BJ (cell line): ENCODE measurements at regions not wholly inside any gene's neighbourhood (a gene's known extent, or its start where the extent isn't known, plus 50 kb on each side); places are given as distances from the start of the nearest gene placed in this dataset.
A peak's percentile ranks its signal among the peaks of the same experiment; 100 is the strongest.

Experiments used
- CTCF ChIA-PET: fragments of 350-600 bp; formaldehyde crosslinking; extraction: SDS; loops from one replicate; lab custom pipeline; 2021; ENCODE audit warnings: antibody characterized with exemption, inconsistent platforms; lab: Yijun Ruan, JAX
- POLR2A ChIA-PET: fragments of 300-600 bp; sonication (Branson Sonifier 250); formaldehyde crosslinking; extraction: SDS; loops from one replicate; lab custom pipeline; 2021; ENCODE audit warnings: antibody characterized with exemption; lab: Charles Lee
- DNase-seq: peaks from one replicate; pipeline ENCODE4 v3.0.0-alpha.2; 2011; ENCODE audit warnings: low read depth
- H3K27me3 ChIP-seq: 2 replicates; pipeline ENCODE4 v1.6.0; 2011; ENCODE audit warnings: low read length; ENCODE audit not compliant: control insufficient read depth, insufficient read depth
- H3K36me3 ChIP-seq: 2 replicates; pipeline ENCODE4 v1.5.1; 2011; ENCODE audit warnings: low read length; ENCODE audit not compliant: control insufficient read depth, insufficient read depth
- H3K4me3 ChIP-seq: 2 replicates; pipeline ENCODE4 v1.5.1; 2011; ENCODE audit warnings: low read depth, mild to moderate bottlenecking, control low read depth, low read length
- CTCF ChIP-seq: IDR thresholded peaks from 2 replicates; pipeline ENCODE4 v1.5.1; 2011; ENCODE audit warnings: low read depth, mild to moderate bottlenecking, control low read depth, inconsistent platforms, low read length, moderate library complexity; ENCODE audit not compliant: insufficient read depth

GRCh38 chr6:3585320-3585935, 128.6 kb upstream of the SLC22A23 start:
- POLR2A ChIA-PET, result no interaction called here
- TF ChIP-seq CTCF, result no peak
- Histone ChIP-seq H3K27me3 (no peaks in the 10 kb centered on the region), H3K36me3 (no peaks in the 10 kb centered on the region), H3K4me3 (no peak overlapping the region)
- peak; percentile 93 for DNase-seq
- CTCF ChIA-PET, result no interaction called here

DNA sequence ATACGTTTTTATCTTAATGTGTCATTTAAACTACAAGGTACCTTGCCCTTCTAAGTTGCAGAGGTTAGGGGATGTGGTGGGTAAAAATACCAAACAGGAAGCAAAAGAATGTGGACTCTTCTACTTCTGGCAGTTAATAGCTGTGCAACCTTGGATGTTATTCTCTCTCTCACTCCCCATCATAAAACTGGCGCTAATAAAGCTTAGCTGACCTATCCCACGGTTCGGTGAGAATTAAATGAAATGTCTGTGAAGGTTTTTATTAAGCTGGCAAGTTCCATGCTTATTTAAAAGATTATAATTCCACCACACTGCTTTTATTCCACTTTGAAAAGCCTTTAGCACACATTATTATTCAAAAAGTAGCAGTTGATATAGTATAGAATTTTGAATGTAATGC, 127.8 kb upstream of the SLC22A23 start:
- POLR2A ChIA-PET, result no interaction called here
- TF ChIP-seq CTCF, result no peak

DNA sequence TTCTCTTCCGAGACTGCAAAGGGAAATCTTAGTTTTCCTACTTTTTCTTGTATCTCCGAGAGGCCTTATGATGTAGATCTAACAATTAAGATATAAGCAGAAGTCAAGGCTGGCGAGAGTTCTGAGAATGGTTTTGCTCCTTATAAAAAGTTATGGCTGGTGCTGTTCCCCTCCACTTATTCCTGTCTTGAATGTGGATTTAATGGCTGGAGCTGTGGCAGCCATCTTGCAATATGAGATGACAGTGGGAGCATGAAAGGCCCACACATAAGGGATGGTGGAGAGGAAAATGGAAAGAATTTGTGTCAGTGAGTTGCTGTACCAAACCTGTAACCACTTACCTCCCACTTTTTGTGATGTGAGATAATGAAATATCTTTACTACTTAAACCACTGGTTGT, 124.6 kb upstream of the SLC22A23 start:
- ChIA-PET CTCF (no interaction called here), POLR2A (no interaction called here)
- Histone ChIP-seq H3K4me3 (no peak overlapping the region), H3K36me3 (no peaks in the 10 kb centered on the region), H3K27me3 (no peaks in the 10 kb centered on the region)
- DNase-seq, result no peak
- TF ChIP-seq CTCF, result no peak

More for the DNA sequence above, 127.8 kb upstream of the SLC22A23 start:
- DNase-seq, result peak; percentile 16
- no peaks in the 10 kb centered on the region for H3K36me3 ChIP-seq
- CTCF ChIA-PET, result interaction anchor here (0.7 kb wide), 1 partner anchor 349 kb away, joined by 3 read pairs; no protein-coding TSS in a partner anchor
- no peak overlapping the region for H3K4me3 ChIP-seq
- H3K27me3 ChIP-seq, result no peaks in the 10 kb centered on the region

DNA sequence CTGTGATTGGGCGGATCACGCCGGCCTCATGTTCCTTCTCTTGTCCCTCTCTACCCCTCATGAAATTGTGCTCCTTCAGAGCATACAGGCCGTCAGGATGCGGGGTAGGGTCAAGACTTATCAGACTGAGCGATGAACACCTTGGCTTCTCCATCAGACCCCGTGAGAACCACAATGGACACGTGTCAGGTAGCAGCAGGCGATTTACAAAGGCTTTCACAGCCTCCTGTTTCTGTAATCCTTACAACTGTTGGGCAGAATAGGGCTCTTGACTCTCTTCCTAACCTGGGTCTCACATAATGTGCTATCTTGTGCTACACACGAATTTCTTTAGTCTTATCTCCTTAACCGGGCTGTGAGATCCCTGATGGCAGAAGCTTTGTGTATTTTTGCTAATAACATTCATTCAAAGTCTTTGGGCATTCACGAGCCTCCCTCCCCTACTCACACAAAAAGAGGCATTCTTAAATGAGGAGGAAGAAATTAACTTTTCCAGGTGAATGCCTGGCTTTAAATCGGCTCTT, 122.9 kb upstream of the SLC22A23 start:
- no peaks in the 10 kb centered on the region for H3K36me3 ChIP-seq
- POLR2A ChIA-PET, result no interaction called here
- CTCF ChIA-PET, result no interaction called here
- TF ChIP-seq CTCF, result no peak
- H3K4me3 ChIP-seq, result no peak overlapping the region
- no peaks in the 10 kb centered on the region; the same call in 1 of the 2 replicates for H3K27me3 ChIP-seq
- DNase-seq, result no peak

GRCh38 chr6:3578981-3579380, 122.1 kb upstream of the SLC22A23 start:
- no peak overlapping the region for H3K4me3 ChIP-seq
- POLR2A ChIA-PET, result no interaction called here
- DNase-seq, result no peak
- CTCF ChIA-PET, result no interaction called here
- no peaks in the 10 kb centered on the region for H3K36me3 ChIP-seq
- H3K27me3 ChIP-seq, result no peaks in the 10 kb centered on the region; the same call in 1 of the 2 replicates
- no peak for TF ChIP-seq CTCF
